PC-9 (cell line): ENCODE measurements at regions not wholly inside any gene's neighbourhood (a gene's known extent, or its start where the extent isn't known, plus 50 kb on each side); places are given as distances from the start of the nearest gene placed in this dataset.

Source experiments
- EZH2 ChIP-seq: fragments of 200-600 bp; sonication (generic); IDR thresholded peaks from 2 replicates; pipeline ENCODE4 v1.8.0; 2017; ENCODE audit warnings: antibody characterized with exemption, low read depth
- TF ChIP-seq, protein P1 (sequence below): fragments of 200-600 bp; sonication (generic); conservative IDR thresholded peaks from 2 replicates; pipeline ENCODE4 v1.6.1; 2017; ENCODE audit warnings: mixed run types, antibody characterized with exemption, mild to moderate bottlenecking, moderate library complexity

DNA sequence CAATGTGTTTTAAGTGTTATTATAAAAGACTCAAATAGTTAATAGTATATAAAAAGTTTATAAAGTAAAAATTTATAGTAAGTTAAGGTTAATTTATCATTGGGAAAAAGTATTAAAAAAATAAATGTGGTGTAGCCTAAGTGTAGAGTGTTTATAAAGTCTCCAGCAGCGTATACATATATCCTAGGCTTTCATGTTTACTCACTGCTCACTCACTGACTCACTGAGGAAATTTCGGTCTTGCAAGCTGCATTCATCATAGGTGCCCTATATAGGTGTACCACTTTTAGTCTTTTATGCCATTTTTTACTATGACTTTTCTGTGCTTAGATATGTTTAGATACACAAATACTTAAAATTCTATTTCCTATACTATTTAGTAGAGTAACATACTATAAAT, 866.0 kb downstream of the CBLN2 start:
- TF ChIP-seq, protein P1, sequence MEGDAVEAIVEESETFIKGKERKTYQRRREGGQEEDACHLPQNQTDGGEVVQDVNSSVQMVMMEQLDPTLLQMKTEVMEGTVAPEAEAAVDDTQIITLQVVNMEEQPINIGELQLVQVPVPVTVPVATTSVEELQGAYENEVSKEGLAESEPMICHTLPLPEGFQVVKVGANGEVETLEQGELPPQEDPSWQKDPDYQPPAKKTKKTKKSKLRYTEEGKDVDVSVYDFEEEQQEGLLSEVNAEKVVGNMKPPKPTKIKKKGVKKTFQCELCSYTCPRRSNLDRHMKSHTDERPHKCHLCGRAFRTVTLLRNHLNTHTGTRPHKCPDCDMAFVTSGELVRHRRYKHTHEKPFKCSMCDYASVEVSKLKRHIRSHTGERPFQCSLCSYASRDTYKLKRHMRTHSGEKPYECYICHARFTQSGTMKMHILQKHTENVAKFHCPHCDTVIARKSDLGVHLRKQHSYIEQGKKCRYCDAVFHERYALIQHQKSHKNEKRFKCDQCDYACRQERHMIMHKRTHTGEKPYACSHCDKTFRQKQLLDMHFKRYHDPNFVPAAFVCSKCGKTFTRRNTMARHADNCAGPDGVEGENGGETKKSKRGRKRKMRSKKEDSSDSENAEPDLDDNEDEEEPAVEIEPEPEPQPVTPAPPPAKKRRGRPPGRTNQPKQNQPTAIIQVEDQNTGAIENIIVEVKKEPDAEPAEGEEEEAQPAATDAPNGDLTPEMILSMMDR, result no peak
- TF ChIP-seq EZH2, result no peak
